ENCODE measurements at regions not wholly inside any gene's neighbourhood (a gene's known extent, or its start where the extent isn't known, plus 50 kb on each side); places are given as distances from the start of the nearest gene placed in this dataset.
"Not testable (repeated sequence)": the region's sequence is repeated elsewhere in the genome, so short reads cannot be mapped to it uniquely, and the experiment has no call there.

- DNase-seq, result no peak
These were observed 87.0 kb upstream of the ATP1B1 start for GRCh38 chr1:169019419-169020058.

DNA sequence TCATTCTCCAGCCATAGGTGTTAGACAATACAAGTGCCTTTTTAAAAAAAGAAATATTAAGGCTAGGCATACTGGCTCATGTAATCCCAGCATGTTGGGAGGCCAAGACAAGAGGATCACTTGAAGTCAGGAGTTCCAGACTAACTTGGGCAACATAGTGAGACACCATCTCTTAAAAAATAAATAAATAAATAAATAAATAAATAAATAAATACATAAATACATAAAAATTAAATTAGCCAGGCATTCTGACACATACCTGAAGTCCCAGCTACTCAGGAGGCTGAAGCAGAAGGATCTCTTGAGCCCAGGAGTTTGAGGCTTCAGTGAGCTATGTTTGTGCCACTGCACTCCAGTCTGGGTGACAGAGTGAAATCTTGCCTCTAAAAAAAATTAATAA lies 85.8 kb upstream of the ATP1B1 start:
- DNase-seq, result no peak

DNA sequence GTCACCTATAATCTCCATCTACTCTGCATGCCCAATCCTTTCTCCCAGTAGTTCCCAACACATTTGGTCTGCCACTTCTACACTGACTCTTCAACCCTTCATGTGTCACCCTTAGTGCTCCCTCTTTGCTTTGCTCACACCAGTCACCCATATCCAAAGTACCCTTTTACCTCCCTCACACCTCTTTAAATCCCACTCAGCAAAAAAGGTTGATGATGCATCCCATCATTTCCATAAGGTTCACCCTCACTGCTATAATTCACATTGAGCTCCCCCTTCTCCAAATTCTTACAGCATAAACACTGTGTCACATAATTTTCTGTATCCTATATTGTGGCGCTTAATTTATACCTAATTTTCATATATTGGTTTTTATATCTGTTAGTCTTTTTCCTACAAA lies 83.8 kb upstream of the ATP1B1 start:
- no peak for DNase-seq

- no peak for DNase-seq
These were observed 82.2 kb upstream of the ATP1B1 start for GRCh38 chr1:169024255-169024654.

DNA sequence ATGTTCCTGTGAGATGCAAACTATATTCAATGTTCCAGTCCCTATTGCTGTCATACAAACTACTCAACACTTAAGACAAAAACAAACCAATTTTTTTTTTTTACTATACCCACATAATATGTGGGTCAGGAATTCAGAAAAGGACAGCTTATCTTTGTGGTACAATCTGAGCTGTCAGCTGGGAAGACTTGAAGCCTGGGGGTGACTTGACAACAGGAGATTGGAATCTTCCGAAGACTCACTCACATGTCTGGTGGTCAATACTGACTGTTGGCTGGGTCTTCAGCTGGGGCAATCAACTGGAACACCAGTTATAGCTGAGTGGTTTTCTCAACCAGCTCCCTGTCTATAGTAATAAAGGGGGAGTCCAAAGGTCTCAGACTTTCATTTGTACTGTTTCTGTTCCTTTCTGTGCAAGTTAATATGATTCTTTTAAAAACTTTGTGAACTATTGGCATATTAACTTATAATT lies 81.7 kb upstream of the ATP1B1 start:
- DNase-seq, result no peak

DNA sequence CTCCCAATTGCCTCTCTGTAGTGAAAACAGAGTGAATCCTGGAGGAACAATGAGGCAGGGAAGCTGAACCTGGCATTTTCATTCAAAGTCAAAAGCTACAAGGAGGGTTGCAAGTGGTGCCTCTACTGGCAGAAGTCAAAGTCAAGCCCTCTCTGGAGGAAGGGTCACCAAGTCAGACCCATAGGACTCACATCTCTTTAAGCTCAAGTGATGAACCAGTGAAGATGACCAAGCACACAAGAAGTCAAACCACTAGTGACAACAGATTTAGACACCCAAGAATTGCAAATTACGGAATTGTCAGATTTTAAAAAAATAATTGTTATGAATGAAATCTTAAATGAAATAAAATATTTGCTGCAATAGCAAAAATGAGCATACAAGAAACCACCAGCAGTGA lies 81.1 kb upstream of the ATP1B1 start:
- no peak for DNase-seq

- DNase-seq, result no peak
These were observed 78.7 kb upstream of the ATP1B1 start for GRCh38 chr1:169027607-169028320.

- DNase-seq, result no peak
These were observed 74.8 kb upstream of the ATP1B1 start for GRCh38 chr1:169031566-169032224.

DNA sequence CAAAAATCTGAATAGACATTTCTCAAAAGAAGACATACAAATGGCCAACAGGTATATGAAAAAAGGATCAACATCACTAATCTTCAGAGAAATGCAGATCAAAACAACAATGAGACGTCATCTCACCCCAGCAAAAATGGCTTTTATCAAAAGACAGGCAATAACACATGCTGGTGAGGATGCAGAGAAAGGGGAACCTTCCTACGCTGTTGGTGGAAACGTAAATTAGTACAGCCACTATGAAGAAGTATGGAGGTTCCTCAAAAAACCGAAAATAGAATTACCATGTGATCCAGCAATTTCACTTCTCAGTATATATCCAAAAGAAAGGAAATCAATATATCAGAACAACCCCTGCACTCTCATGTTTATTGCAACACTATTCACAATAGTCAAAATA lies 65.1 kb upstream of the ATP1B1 start:
- DNase-seq, result no peak

GRCh38 chr1:169042377-169042776 lies 64.1 kb upstream of the ATP1B1 start:
- no peak for DNase-seq

GRCh38 chr1:169043823-169044222 lies 62.7 kb upstream of the ATP1B1 start:
- no peak for DNase-seq

- DNase-seq, result no peak
These were observed 62.2 kb upstream of the ATP1B1 start for GRCh38 chr1:169044296-169044695.

DNA sequence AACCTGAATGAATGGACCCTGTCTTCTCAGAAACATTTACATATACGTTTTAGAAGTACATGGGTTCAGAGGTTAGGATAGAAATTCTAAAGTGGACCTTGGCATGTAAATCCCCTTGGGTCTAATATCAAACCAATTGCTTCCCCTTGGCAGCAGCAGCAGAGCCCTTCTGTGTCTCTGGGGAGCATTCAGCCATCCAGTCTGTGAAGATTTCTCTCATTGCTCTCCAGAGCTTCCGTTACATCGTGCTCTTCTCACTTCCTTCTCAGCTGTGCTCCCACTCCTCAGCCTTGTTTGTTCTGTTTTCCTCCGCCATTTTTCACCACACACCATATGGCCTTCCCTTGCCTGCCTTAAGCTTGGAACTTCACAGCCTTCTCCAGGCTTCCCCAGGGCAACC lies 61.5 kb upstream of the ATP1B1 start:
- DNase-seq, result no peak

DNA sequence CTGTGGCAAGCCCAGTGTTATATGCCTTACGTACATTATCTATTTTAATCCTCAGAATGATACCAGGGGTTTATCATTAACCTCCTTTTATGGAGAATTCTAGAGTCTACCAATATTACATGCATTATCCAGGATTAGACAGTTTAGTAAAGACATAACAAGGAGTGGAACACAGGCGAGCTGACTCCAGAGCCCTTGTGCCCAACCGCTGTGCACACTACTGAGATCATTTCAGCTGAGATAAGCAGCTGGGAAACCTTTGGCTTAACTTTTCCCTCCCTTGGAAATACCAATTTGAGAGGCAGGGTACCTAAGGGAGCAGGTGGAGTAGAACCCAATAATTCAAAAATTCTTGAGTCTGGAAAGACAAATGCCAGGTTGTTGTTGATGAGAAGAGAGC lies 59.8 kb upstream of the ATP1B1 start:
- DNase-seq, result no peak

- DNase-seq, result no peak
These were observed 59.4 kb upstream of the ATP1B1 start for GRCh38 chr1:169047074-169047473.

- DNase-seq, result no peak
These were observed 58.4 kb upstream of the ATP1B1 start for GRCh38 chr1:169048043-169048442.

DNA sequence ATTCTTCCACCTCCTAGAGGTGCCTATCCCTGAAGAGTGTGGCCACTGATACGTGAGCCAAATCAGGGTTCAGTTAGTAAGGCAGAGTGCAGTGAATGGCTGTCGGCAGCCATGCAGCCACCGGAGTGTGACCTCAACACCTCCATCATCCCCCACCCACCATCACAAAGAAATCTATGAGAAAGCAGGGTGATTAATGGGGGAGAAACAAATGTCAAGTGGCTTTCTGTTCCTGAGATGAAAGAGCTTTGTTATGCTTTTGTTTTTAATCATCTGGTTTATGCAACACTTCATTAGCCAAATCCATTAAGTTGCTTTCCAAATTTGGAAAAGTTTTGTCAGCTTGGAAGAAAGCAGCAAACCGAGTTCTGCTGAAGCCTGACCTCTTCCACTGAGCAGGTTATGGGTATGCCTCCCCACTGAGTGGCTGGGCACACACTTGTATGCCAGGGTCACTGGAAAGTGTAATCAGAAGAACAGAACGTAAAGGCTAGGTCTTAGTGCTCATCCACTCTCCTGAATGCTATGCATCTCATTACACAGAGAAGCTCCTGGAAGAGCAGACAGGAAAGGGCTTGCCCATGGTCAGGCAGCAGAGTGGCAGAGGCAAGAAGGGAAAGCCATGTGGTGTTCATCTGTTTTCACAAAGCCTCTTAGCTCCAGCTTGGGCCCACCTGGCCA lies 57.1 kb upstream of the ATP1B1 start:
- no peak for DNase-seq

DNA sequence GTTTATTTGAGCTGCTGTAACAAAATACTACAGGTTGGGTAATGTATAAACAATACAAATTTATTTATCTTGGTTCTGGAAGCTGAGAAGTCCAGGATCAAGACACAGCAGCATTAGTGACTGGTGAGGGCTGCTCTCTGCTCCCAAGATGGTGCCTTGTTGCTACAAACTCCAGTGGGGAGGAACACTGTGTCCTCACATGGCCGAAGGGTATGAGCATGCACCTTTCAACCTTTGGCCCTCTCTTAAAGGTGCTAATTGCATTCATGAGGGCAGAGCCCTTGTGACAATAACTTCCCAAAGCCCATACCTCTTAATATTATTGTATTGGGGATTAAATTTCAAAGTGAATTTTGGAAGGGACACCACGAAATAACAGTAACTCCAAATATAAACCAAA lies 55.3 kb upstream of the ATP1B1 start:
- no peak for DNase-seq

- not testable (repeated sequence) for DNase-seq
These were observed 54.3 kb upstream of the ATP1B1 start for GRCh38 chr1:169052171-169052570.

- no peak for DNase-seq
These were observed 53.8 kb upstream of the ATP1B1 start for GRCh38 chr1:169052727-169053126.

GRCh38 chr1:169053196-169053595 lies 53.3 kb upstream of the ATP1B1 start:
- DNase-seq, result no peak

Data from SHP77 (cell line).